HUES48 (cell line): ENCODE measurements at regions not wholly inside any gene's neighbourhood (a gene's known extent, or its start where the extent isn't known, plus 50 kb on each side); places are given as distances from the start of the nearest gene placed in this dataset.

Source experiments
- H3K27ac ChIP-seq: one replicate; pipeline ENCODE4 v1.7.0; 2013; ENCODE audit warnings: low read depth, low read length, inconsistent platforms
- H3K27me3 ChIP-seq: 2 replicates; pipeline ENCODE4 v1.6.1; 2013; ENCODE audit warnings: mild to moderate bottlenecking, low read length; ENCODE audit not compliant: control insufficient read depth, insufficient read depth
- H3K36me3 ChIP-seq: 2 replicates; pipeline ENCODE4 v1.6.1; 2013; ENCODE audit warnings: low read length; ENCODE audit not compliant: control insufficient read depth, insufficient read depth
- H3K4me1 ChIP-seq: 2 replicates; pipeline ENCODE4 v1.6.1; 2013; ENCODE audit warnings: mild to moderate bottlenecking, low read length; ENCODE audit not compliant: control insufficient read depth, insufficient read depth
- H3K4me3 ChIP-seq: 2 replicates; pipeline ENCODE4 v1.5.1; 2013; ENCODE audit warnings: mild to moderate bottlenecking, low read depth, low read length
- H3K9ac ChIP-seq: 2 replicates; pipeline ENCODE4 v1.6.1; 2013; ENCODE audit warnings: mild to moderate bottlenecking, low read depth, low read length, moderate library complexity
- H3K9me3 ChIP-seq: 2 replicates; pipeline ENCODE4 v1.6.1; 2013; ENCODE audit warnings: low read length; ENCODE audit not compliant: control insufficient read depth, insufficient read depth

- H3K36me3 ChIP-seq, result no peaks in the 10 kb centered on the region
- H3K9me3 ChIP-seq, result no peaks in the 10 kb centered on the region
- H3K4me3 ChIP-seq, result no peak overlapping the region
Measured at GRCh38 chr1:209202830-209203532, 380.5 kb upstream of the CAMK1G start.

GRCh38 chr1:209203533-209203895 lies 380.0 kb upstream of the CAMK1G start:
- Histone ChIP-seq H3K27ac (no peak overlapping the region), H3K4me1 (peaks cover 40% of the 10 kb centered on the region), H3K4me3 (no peak overlapping the region), H3K36me3 (no peaks in the 10 kb centered on the region), H3K9me3 (no peaks in the 10 kb centered on the region), H3K9ac (no peak overlapping the region), H3K27me3 (peaks cover 14% of the 10 kb centered on the region)

More at GRCh38 chr1:209202830-209203532, 380.5 kb upstream of the CAMK1G start:
- Histone ChIP-seq H3K4me1 (peaks cover 41% of the 10 kb centered on the region), H3K27me3 (peaks cover 8% of the 10 kb centered on the region), H3K9ac (no peak overlapping the region), H3K27ac (no peak overlapping the region)

GRCh38 chr1:209205039-209205438 lies 378.5 kb upstream of the CAMK1G start:
- H3K27me3 ChIP-seq, result peaks cover 21% of the 10 kb centered on the region
- H3K36me3 ChIP-seq, result no peaks in the 10 kb centered on the region
- no peak overlapping the region for H3K9ac ChIP-seq
- peaks cover 30% of the 10 kb centered on the region for H3K4me1 ChIP-seq
- H3K4me3 ChIP-seq, result no peak overlapping the region
- H3K27ac ChIP-seq, result no peak overlapping the region
- H3K9me3 ChIP-seq, result no peaks in the 10 kb centered on the region

GRCh38 chr1:209207126-209207700 lies 376.3 kb upstream of the CAMK1G start:
- Histone ChIP-seq H3K4me1 (peaks cover 22% of the 10 kb centered on the region), H3K27ac (no peak overlapping the region), H3K4me3 (no peak overlapping the region), H3K9me3 (no peaks in the 10 kb centered on the region), H3K36me3 (no peaks in the 10 kb centered on the region), H3K27me3 (peaks cover 21% of the 10 kb centered on the region), H3K9ac (no peak overlapping the region)

- Histone ChIP-seq H3K27ac (no peak overlapping the region), H3K4me3 (peak overlapping the region; percentile 64), H3K36me3 (no peaks in the 10 kb centered on the region)
Measured at GRCh38 chr1:209207701-209208286, 375.7 kb upstream of the CAMK1G start.

GRCh38 chr1:209208648-209209047 lies 374.9 kb upstream of the CAMK1G start:
- Histone ChIP-seq H3K4me3 (no peak overlapping the region), H3K4me1 (peaks cover 16% of the 10 kb centered on the region), H3K9me3 (no peaks in the 10 kb centered on the region), H3K27me3 (peaks cover 21% of the 10 kb centered on the region), H3K27ac (no peak overlapping the region), H3K9ac (no peak overlapping the region), H3K36me3 (no peaks in the 10 kb centered on the region)

More at GRCh38 chr1:209207701-209208286, 375.7 kb upstream of the CAMK1G start:
- peaks cover 21% of the 10 kb centered on the region for H3K27me3 ChIP-seq
- peaks cover 22% of the 10 kb centered on the region for H3K4me1 ChIP-seq
- H3K9ac ChIP-seq, result no peak overlapping the region; the same call in 1 of the 2 replicates
- no peaks in the 10 kb centered on the region for H3K9me3 ChIP-seq

- no peak overlapping the region for H3K27ac ChIP-seq
- no peaks in the 10 kb centered on the region for H3K36me3 ChIP-seq
- no peaks in the 10 kb centered on the region for H3K9me3 ChIP-seq
- no peak overlapping the region for H3K9ac ChIP-seq
- H3K4me3 ChIP-seq, result no peak overlapping the region
- 0 out of 2 replicates have a peak, but pooled peaks cover 4% of the 10 kb centered on the region for H3K4me1 ChIP-seq
- peaks cover 2% of the 10 kb centered on the region; the same call in 1 of the 2 replicates for H3K27me3 ChIP-seq
Measured at GRCh38 chr1:209213989-209214388, 369.5 kb upstream of the CAMK1G start.

GRCh38 chr1:209215826-209216225 lies 367.7 kb upstream of the CAMK1G start:
- H3K9me3 ChIP-seq, result no peaks in the 10 kb centered on the region
- H3K9ac ChIP-seq, result no peak overlapping the region
- H3K36me3 ChIP-seq, result no peaks in the 10 kb centered on the region
- H3K4me1 ChIP-seq, result no peaks in the 10 kb centered on the region
- no peak overlapping the region for H3K4me3 ChIP-seq
- no peaks in the 10 kb centered on the region for H3K27me3 ChIP-seq
- no peak overlapping the region for H3K27ac ChIP-seq

- Histone ChIP-seq H3K27ac (no peak overlapping the region), H3K4me3 (no peak overlapping the region), H3K9me3 (no peaks in the 10 kb centered on the region), H3K36me3 (no peaks in the 10 kb centered on the region), H3K4me1 (no peaks in the 10 kb centered on the region), H3K27me3 (no peaks in the 10 kb centered on the region), H3K9ac (no peak overlapping the region)
Measured at GRCh38 chr1:209218113-209218512, 365.4 kb upstream of the CAMK1G start.

- no peak overlapping the region for H3K27ac ChIP-seq
- H3K36me3 ChIP-seq, result no peaks in the 10 kb centered on the region
- H3K4me1 ChIP-seq, result no peaks in the 10 kb centered on the region
- no peak overlapping the region for H3K4me3 ChIP-seq
- no peaks in the 10 kb centered on the region for H3K9me3 ChIP-seq
- no peak overlapping the region for H3K9ac ChIP-seq
- H3K27me3 ChIP-seq, result no peaks in the 10 kb centered on the region
Measured at GRCh38 chr1:209218981-209219380, 364.5 kb upstream of the CAMK1G start.

GRCh38 chr1:209219791-209220524 lies 363.6 kb upstream of the CAMK1G start:
- Histone ChIP-seq H3K9ac (no peak overlapping the region), H3K27ac (no peak overlapping the region), H3K9me3 (no peaks in the 10 kb centered on the region), H3K4me3 (no peak overlapping the region), H3K27me3 (no peaks in the 10 kb centered on the region), H3K36me3 (no peaks in the 10 kb centered on the region), H3K4me1 (no peaks in the 10 kb centered on the region)
